Activated CD8-positive, alpha-beta memory T cell treated with anti-CD3 and anti-CD28 coated beads, Interleukin-2, amount 50 U/mL, for 4 hours (primary cell): ENCODE measurements at regions not wholly inside any gene's neighbourhood (a gene's known extent, or its start where the extent isn't known, plus 50 kb on each side); places are given as distances from the start of the nearest gene placed in this dataset.
"Not testable (repeated sequence)": the region's sequence is repeated elsewhere in the genome, so short reads cannot be mapped to it uniquely, and the experiment has no call there.

ENCODE experiments used
- DNase-seq: peaks from one replicate; pipeline ENCODE4 v3.0.0-alpha.2; 2020

DNA sequence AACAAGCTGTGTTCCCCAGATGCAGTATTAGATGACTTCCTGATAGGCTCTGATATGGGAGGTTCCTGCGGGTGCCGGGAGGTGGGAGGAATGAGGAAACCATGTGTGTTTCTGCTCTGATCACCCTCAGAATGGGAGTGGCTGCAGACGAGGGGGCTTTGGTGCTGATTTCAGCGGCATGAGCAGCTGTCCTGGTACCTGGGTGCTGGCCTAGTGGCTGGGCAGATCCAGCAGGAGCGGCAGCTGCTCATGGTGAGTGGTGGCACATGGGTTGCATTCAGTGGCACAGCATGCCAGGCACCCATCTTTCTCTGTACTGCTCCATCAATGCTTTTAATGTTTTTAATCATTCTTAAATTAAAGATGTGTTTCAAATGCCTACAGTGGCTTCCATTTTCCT, 177.2 kb upstream of the NETO1 start:
- no peak for DNase-seq

- no peak for DNase-seq
Measured at GRCh38 chr18:73043611-73044010, 175.8 kb upstream of the NETO1 start.

DNA sequence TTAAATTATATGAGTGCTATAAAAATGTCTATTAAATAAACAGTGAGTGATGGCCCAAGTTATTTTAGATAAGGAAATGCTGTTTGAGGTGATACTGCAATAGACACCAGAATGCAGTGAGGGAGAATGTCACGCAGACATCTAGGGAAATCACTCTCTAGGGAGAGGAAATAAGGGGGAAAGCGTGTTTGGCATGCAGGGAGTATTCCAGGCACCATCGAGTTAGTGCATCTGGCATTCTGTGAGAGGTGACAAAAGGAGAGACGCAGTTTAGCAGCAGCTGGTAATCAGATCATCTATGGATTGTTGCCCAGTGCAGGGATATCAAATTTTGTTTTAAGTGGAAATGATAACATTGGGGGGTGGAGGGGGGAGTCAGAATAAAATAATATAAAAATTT, 175.4 kb upstream of the NETO1 start:
- no peak for DNase-seq

- no peak for DNase-seq
Measured at GRCh38 chr18:73040247-73040646, 172.5 kb upstream of the NETO1 start.

DNA sequence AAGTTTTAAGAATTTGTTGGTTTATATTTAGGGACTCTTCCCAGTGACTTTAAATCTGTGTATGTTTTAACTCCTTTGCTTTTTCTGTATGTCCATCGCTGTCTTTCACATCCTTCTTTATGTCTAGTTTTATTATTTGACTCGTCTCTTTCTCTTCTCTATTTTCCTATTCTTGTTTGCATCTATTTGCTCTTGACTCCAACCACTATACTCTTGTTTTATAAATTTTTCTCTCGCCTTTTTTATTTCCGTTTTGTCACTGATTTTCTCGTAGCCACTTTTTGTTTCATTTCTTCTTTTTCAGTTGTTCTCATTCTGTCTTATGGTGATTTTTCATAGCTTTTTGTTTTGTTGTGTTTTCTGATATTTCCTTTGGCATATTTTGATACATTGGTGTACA, 170.5 kb upstream of the NETO1 start:
- no peak for DNase-seq

DNA sequence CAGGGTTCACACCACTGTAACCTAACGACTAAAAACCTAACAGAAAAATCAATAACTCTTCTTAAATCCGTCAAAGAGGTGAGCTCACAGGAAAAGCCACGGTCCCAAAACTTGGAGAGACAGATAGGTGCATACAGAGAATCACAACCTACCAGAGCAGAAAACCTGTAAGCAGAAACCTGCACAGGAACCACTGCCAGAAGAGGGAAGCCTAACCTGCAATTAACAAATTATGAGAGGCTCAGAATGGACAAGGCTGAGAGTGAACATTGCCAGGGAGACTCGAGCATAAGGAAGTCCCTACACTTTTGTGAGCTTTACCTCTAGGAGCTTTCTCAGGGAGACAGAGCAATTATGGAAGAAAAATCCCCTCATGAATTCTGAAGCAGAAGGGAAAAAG, 156.2 kb upstream of the NETO1 start:
- DNase-seq, result no peak

DNA sequence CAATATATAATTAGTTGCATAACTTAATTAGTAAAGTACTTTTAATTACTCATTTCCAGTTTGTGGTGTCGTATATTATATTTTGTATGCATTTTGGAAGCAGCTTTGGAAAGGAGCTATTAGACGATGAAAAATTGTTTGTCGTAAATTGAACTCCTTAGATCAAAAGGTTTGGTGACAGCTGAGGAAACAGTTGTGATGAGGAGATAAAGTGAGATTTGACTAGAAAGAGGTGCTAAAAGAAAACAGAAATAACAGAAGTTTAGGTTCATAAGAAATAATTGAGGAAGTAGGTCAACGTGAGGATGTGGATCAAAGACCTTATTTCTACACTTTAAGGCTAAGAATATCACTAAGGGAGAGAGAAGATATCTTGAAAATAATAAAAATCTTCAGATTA, 141.9 kb upstream of the NETO1 start:
- DNase-seq, result no peak

DNA sequence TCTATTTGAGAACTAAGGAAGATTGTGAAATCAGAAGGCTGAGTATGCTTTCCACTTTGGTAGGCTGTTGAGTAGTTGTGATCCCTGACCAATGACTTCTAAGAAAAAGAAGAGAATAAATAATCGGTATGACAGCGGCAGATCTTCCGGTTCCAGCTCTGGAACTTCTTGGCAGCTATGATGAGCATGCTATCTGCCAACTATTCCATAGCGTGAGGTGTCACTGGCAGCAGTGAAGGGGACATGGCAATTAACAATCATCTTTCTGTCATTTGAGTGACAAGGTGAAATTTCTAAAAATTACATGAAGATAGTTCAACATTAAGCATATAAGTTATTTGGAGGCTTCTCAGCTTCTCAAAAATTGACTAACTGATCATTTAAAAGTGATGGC, 140.1 kb upstream of the NETO1 start:
- DNase-seq, result no peak

GRCh38 chr18:73007195-73007914, 139.6 kb upstream of the NETO1 start:
- DNase-seq, result no peak

GRCh38 chr18:73006331-73006730, 138.5 kb upstream of the NETO1 start:
- DNase-seq, result no peak

DNA sequence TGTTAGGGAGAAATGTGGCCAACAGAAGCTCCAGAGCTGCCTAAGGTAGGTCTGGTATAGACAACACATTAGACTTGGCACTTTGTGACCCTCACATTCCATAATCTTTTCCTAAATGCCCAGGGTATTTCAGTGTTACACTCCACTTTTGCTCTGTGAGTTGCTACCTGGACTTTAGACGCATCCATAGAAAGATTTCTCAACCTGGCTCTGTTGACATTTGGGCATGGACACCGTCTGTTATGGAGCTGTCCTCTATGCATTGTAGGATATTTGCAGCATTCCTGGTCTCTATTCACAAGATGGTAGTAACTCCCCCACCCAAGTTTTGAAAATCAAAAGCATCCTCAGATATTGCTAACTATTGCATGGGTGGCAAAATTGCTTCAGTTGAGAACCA, 136.5 kb upstream of the NETO1 start:
- DNase-seq, result no peak

DNA sequence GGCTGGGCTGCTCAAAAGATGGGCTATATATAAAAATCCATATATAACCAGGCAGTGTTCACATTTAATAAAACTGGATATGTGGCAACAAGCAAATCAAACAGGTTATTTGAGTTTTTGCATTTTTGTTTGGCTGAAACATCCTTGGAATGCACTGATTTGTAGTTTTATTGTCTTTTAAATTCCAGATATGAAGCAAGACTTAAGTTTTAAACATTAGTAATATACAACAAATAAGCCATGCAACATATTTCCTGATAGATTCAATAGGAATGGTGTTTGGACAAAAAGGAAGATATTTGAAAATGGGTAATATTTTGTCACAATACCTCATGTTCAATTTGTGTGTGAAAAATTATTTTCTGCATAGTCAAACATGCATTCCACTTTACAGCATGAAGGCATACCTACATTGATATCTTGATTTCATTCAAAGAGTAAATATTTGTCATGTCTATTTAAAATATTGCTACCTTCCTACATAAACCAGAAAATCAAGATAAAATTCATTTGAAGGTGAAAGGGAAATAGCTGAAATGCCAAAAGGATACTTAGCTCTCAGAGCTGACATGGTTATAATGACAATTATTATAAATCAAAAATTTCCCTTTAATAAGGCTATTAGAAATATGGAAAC, 132.3 kb upstream of the NETO1 start:
- no peak for DNase-seq

DNA sequence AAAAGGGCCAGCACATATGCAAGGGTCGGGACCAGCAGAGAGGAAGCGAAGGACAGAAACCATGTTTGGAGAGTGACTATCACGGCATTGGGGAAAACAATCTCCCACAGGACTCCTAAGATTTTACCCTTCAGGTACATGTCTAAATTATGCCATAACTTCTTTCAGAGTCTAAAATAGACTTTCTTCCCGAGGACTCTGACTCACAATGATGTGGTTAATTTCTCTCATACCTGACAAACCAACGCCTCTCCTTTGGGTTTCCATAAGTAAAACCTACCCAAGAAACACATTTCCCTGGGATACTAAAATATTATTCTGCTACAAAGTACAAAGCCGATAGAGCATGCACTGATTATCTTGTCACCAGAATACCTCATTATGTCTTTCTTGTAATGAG, 127.8 kb upstream of the NETO1 start:
- DNase-seq, result no peak

DNA sequence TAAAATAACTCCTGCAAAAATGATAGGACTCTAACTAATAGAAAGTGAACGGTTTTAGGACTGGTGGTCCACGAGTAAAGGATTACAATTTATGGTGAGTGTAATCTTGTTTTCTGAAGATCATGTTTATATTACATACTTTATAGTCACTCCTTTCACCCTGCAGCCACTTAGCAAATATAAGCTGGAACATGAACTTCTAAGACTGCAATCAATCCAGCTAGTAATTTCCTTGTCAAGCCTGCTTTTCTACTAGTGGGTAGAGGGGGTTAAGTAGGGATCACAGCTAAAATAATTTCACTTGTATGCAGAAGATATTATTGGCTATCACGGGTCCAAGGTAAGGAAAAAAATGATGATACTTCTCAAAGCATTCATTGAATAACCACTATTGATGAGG, 125.5 kb upstream of the NETO1 start:
- DNase-seq, result no peak

GRCh38 chr18:72991379-72991778, 123.6 kb upstream of the NETO1 start:
- no peak for DNase-seq

DNA sequence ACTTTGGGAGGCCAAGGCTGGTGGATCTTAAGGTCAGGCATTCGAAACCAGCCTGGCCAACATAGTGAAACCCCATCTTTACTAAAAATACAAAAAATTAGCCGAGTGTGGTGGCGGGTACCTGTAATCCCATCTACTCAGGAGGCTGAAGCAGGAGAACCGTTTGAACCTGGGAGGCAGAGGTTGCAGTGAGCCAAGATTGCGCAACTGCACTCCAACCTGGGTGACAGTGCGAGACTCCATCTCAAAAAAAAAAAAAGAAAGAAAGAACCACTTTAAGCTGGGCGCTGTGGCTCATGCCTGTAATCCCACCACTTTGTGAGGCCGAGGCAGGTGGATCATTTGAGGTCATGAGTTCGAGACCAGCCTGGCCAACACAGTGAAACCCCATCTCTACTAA, 119.8 kb upstream of the NETO1 start:
- DNase-seq, result not testable (repeated sequence)

DNA sequence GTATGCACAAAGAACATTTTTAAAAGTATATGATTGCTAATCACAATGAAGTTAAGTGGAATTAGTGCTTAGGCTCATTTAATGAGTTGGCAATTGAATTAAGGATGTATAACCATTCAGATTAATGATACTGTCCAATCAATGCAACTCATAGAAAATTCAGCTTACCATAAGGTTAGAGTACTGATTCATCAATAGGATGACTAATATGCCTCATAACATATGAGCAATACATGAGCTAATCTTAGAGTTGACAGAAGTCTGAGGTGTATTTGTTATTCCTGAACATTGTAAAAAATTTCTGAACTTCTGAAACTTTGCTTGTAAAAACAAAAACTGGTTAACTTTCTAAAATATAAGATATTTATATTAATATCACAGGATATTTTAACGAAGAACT, 118.3 kb upstream of the NETO1 start:
- DNase-seq, result no peak

DNA sequence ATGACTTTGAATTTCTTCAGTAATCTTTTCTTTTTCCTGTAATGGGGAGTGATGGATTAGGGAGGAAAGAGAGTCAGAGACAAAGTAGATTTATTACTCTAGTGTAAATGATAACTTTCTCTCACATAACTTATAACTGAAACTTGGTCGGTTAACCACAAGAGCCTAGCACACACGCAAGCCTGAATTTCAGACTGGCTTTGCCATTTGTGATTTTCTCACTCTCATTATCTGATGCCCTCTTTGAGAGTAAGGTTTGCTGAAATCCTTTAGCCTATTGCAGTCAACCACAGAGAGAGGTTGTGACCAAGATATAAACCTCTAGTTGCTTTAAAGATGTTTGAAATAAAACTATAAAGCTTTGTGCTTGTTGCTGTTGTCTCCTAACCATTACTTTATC, 117.9 kb upstream of the NETO1 start:
- no peak for DNase-seq

- DNase-seq, result no peak
Measured at GRCh38 chr18:72984290-72984689, 116.5 kb upstream of the NETO1 start.

DNA sequence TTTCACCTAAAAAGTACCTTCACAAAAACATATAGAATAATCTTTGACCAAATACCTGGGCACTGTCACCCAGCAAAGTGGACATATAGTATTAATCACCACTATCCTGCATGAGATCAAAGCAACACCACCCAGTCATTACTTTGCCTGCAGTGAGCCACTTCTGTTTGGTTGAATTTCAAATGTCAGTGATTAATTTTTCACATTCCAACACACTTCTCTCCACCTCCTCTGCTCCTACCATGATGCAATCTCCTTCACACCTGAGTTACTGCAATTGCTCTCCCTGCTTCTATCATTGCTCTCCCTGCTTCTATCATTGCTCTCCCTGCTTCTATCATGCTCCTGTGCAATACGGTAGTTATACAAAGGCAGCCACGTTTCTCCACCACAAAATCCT, 106.1 kb upstream of the NETO1 start:
- DNase-seq, result no peak

DNA sequence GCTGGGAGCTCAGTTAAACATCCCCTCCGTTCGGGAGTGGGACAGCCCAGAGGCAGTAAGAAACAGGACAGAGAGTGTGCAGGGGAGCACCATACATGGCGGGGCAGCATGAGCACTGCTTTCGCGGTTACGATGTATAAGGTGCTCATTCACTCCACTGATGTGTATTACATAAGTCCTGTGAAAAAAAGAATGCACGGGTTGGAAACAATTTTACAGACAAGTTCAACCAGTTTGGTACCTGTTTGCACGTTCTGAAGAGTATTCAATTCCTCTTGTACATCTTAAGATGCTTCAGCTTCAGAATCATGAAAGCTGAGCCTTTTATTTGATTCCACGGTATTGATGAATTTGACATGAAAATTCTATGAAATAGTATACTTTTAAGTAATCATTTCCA, 97.8 kb upstream of the NETO1 start:
- DNase-seq, result no peak

DNA sequence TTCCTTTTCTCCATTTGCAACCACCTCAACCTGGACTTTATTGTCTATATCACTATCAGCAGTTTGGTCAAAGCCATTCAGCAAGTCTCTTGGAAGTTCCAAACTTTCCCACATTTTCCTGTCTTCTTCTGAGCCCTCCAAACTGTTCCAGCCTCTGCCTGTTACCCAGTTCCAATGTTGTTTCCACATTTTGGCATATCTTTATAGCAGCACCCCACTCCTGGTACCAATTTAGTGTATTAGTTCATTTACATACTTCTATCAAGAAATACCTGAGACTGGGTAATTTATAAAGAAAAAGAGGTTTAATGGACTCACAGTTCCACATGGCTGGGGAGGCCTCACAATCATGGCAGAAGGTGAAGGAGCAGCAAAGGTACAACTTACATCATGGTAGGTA, 90.4 kb upstream of the NETO1 start:
- not testable (repeated sequence) for DNase-seq

DNA sequence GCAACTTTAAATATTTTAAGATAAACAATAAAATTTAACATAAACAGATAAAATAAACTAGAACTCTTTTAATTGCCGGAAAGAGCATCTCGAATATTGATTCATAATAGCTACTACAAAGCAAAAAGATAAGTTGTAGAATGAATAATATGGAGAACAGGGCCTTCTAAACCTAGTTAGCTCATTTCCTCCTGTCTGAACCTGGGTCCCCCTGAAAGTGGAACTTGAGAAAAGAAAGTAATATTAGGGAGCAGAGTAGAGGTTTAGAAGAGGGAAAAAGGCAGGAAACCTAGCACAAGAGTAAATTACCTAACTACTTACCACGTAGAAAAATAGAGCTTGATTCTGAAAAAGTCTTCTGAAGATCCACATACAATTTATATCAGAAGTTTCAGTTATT, 80.7 kb upstream of the NETO1 start:
- no peak for DNase-seq

- DNase-seq, result no peak
Measured at GRCh38 chr18:72942766-72943165, 75.0 kb upstream of the NETO1 start.

GRCh38 chr18:72940986-72941385, 73.2 kb upstream of the NETO1 start:
- DNase-seq, result no peak
